Left kidney (tissue), 1 donor: ENCODE measurements at regions not wholly inside any gene's neighbourhood (a gene's known extent, or its start where the extent isn't known, plus 50 kb on each side); places are given as distances from the start of the nearest gene placed in this dataset.
A peak's percentile ranks its signal among the peaks of the same experiment; 100 is the strongest.

ENCODE experiments used
- DNase-seq: peaks from one replicate; pipeline ENCODE4 v3.0.0-alpha.2; 2013

- no peak for DNase-seq
These were observed 53.5 kb upstream of the TBC1D9 start for GRCh38 chr4:140809676-140810075.

- DNase-seq: peak; percentile 10
These were observed 52.1 kb upstream of the TBC1D9 start for GRCh38 chr4:140808256-140808655.

GRCh38 chr4:140807491-140808252, 51.5 kb upstream of the TBC1D9 start:
- DNase-seq: peak; percentile 51

DNA sequence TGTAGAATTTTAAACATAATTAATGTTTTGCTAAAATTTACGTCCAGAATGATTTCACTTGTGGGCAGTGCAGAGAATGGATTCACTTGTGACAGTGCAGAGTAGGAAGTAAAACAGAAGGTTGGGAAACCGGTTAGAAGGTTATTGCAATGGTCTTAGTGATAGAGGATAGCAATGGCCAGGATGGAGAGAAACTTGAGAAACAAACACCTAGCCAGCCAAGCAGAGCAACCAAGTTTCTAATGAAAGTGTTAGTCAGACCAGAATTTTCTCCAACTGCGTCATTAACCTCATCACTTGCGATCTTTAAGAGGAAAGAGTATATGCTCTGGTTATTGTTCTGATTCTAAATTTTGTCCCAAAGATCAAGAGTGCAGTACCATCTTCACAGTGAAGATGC, 50.0 kb upstream of the TBC1D9 start:
- no peak for DNase-seq
